HEK293 (cell line): ENCODE measurements at regions not wholly inside any gene's neighbourhood (a gene's known extent, or its start where the extent isn't known, plus 50 kb on each side); places are given as distances from the start of the nearest gene placed in this dataset.

Experiments
- CTCF ChIA-PET: fragments of 350-600 bp; formaldehyde crosslinking; extraction: SDS; loops from one replicate; lab custom pipeline; 2021; ENCODE audit warnings: antibody characterized with exemption; lab: Yijun Ruan, JAX
- POLR2A ChIA-PET: fragments of 300-600 bp; formaldehyde crosslinking; extraction: SDS; loops from one replicate; lab custom pipeline; 2020; ENCODE audit warnings: antibody characterized with exemption, inconsistent platforms; lab: Yijun Ruan, JAX
- H3K27ac ChIP-seq: fragments of 200-500 bp; sonication (Bioruptor generic); 2 replicates; pipeline ENCODE4 v1.5.1; 2014; ENCODE audit warnings: low read depth, low read length, control low read depth, inconsistent platforms; ENCODE audit errors: extremely low read depth
- H3K36me3 ChIP-seq, 2 experiments: fragments of 200-500 bp in 1 of 2; sonication (Bioruptor generic) in 1 of 2; 1 replicate in 1 of 2; 2 replicates in 1 of 2; pipeline ENCODE4 v1.5.1; 2014 to 2017; ENCODE audit warnings: inconsistent platforms in 2 of 2, low read length in 2 of 2; ENCODE audit not compliant: control insufficient read depth in 2 of 2, insufficient read depth in 1 of 2
- H3K4me1 ChIP-seq: fragments of 200-500 bp; sonication (Bioruptor generic); 2 replicates; pipeline ENCODE4 v1.5.1; 2014; ENCODE audit warnings: mild to moderate bottlenecking, low read length, inconsistent platforms; ENCODE audit not compliant: control insufficient read depth, insufficient read depth
- H3K4me3 ChIP-seq: 2 replicates; pipeline ENCODE4 v1.5.1; 2011; ENCODE audit warnings: low read depth, mild to moderate bottlenecking, control low read depth, low read length, moderate library complexity
- H3K9me3 ChIP-seq: fragments of 200-500 bp; sonication (Bioruptor generic); 2 replicates; pipeline ENCODE4 v1.5.1; 2014; ENCODE audit warnings: low read depth, low read length, inconsistent platforms; ENCODE audit not compliant: control insufficient read depth, insufficient read depth
- CTCF ChIP-seq: fragments of 450-650 bp; formaldehyde crosslinking; IDR thresholded peaks from 2 replicates; pipeline ENCODE4 v1.5.1; 2016; ENCODE audit warnings: missing biosample characterization, missing genetic modification characterization
- GFI1B ChIP-seq: fragments of 450-650 bp; formaldehyde crosslinking; IDR thresholded peaks from 2 replicates; pipeline ENCODE4 v1.5.1; 2016; ENCODE audit warnings: missing biosample characterization, missing genetic modification characterization
- KLF17 ChIP-seq: fragments of 450-650 bp; formaldehyde crosslinking; IDR thresholded peaks from 2 replicates; pipeline ENCODE4 v1.5.1; 2016; ENCODE audit warnings: missing biosample characterization, missing genetic modification characterization
- SCRT1 ChIP-seq: fragments of 450-650 bp; formaldehyde crosslinking; IDR thresholded peaks from 2 replicates; pipeline ENCODE4 v1.5.1; 2016; ENCODE audit warnings: missing biosample characterization, missing genetic modification characterization, borderline replicate concordance
- TRIM28 ChIP-seq: IDR thresholded peaks from 2 replicates; pipeline ENCODE4 v1.6.1; 2011; ENCODE audit warnings: low read length, control low read depth, borderline replicate concordance
- ZBTB20 ChIP-seq: fragments of 450-650 bp; formaldehyde crosslinking; IDR thresholded peaks from 2 replicates; pipeline ENCODE4 v1.5.1; 2016; ENCODE audit warnings: missing biosample characterization, missing genetic modification characterization
- ZBTB48 ChIP-seq: fragments of 450-650 bp; formaldehyde crosslinking; IDR thresholded peaks from 2 replicates; pipeline ENCODE4 v1.5.1; 2016; ENCODE audit warnings: missing biosample characterization, missing genetic modification characterization
- ZNF121 ChIP-seq: fragments of 450-650 bp; formaldehyde crosslinking; IDR thresholded peaks from 2 replicates; pipeline ENCODE4 v1.5.1; 2016; ENCODE audit warnings: missing biosample characterization, missing genetic modification characterization
- ZNF138 ChIP-seq: fragments of 450-650 bp; formaldehyde crosslinking; IDR thresholded peaks from 2 replicates; pipeline ENCODE4 v1.5.1; 2016; ENCODE audit warnings: missing biosample characterization, missing genetic modification characterization, borderline replicate concordance
- ZNF175 ChIP-seq: fragments of 450-650 bp; formaldehyde crosslinking; IDR thresholded peaks from 2 replicates; pipeline ENCODE4 v1.5.1; 2016; ENCODE audit warnings: missing biosample characterization, missing genetic modification characterization
- ZNF221 ChIP-seq: fragments of 450-650 bp; formaldehyde crosslinking; IDR thresholded peaks from 2 replicates; pipeline ENCODE4 v1.5.1; 2017; ENCODE audit warnings: missing biosample characterization, missing genetic modification characterization, borderline replicate concordance
- ZNF248 ChIP-seq: fragments of 450-650 bp; formaldehyde crosslinking; IDR thresholded peaks from 2 replicates; pipeline ENCODE4 v1.5.1; 2017; ENCODE audit warnings: missing biosample characterization, missing genetic modification characterization
- ZNF266 ChIP-seq: fragments of 450-650 bp; formaldehyde crosslinking; IDR thresholded peaks from 2 replicates; pipeline ENCODE4 v1.5.1; 2016; ENCODE audit warnings: missing biosample characterization, missing genetic modification characterization, low read depth
- ZNF366 ChIP-seq: fragments of 450-650 bp; formaldehyde crosslinking; conservative IDR thresholded peaks from 2 replicates; pipeline ENCODE4 v1.5.1; 2016; ENCODE audit warnings: missing biosample characterization, missing genetic modification characterization
- ZNF37A ChIP-seq: fragments of 450-650 bp; IDR thresholded peaks from 2 replicates; pipeline ENCODE4 v1.5.1; 2018; ENCODE audit warnings: missing biosample characterization, missing genetic modification characterization
- ZNF398 ChIP-seq: fragments of 450-650 bp; formaldehyde crosslinking; IDR thresholded peaks from 2 replicates; pipeline ENCODE4 v1.5.1; 2017; ENCODE audit warnings: missing biosample characterization, missing genetic modification characterization
- ZNF423 ChIP-seq: fragments of 450-650 bp; formaldehyde crosslinking; IDR thresholded peaks from 2 replicates; pipeline ENCODE4 v1.5.1; 2016; ENCODE audit warnings: missing biosample characterization, missing genetic modification characterization
- ZNF426 ChIP-seq: fragments of 450-650 bp; formaldehyde crosslinking; IDR thresholded peaks from 2 replicates; pipeline ENCODE4 v1.5.1; 2017; ENCODE audit warnings: missing biosample characterization, missing genetic modification characterization, mild to moderate bottlenecking, inconsistent platforms, moderate library complexity
- ZNF600 ChIP-seq: fragments of 450-650 bp; formaldehyde crosslinking; IDR thresholded peaks from 2 replicates; pipeline ENCODE4 v1.5.1; 2016; ENCODE audit warnings: missing biosample characterization, missing genetic modification characterization
- ZNF610 ChIP-seq: fragments of 450-650 bp; formaldehyde crosslinking; IDR thresholded peaks from 2 replicates; pipeline ENCODE4 v1.5.1; 2016; ENCODE audit warnings: missing biosample characterization, missing genetic modification characterization, borderline replicate concordance
- ZNF626 ChIP-seq: fragments of 450-650 bp; sonication (Bioruptor Pico); formaldehyde crosslinking; IDR thresholded peaks from 2 replicates; pipeline ENCODE4 v1.5.1; 2018; ENCODE audit warnings: missing biosample characterization, missing genetic modification characterization, inconsistent platforms
- ZNF677 ChIP-seq: fragments of 450-650 bp; IDR thresholded peaks from 2 replicates; pipeline ENCODE4 v1.5.0; 2018; ENCODE audit warnings: missing biosample characterization, mild to moderate bottlenecking, missing genetic modification characterization, moderate library complexity
- ZNF792 ChIP-seq: fragments of 450-650 bp; formaldehyde crosslinking; IDR thresholded peaks from 2 replicates; pipeline ENCODE4 v1.5.1; 2016; ENCODE audit warnings: missing biosample characterization, missing genetic modification characterization
- ZSCAN23 ChIP-seq: fragments of 450-650 bp; formaldehyde crosslinking; IDR thresholded peaks from 2 replicates; pipeline ENCODE4 v1.5.1; 2016; ENCODE audit warnings: missing biosample characterization, missing genetic modification characterization
- ZSCAN30 ChIP-seq: fragments of 450-650 bp; IDR thresholded peaks from 2 replicates; pipeline ENCODE4 v1.5.1; 2018; ENCODE audit warnings: missing biosample characterization, mild to moderate bottlenecking, missing genetic modification characterization, moderate library complexity
- TF ChIP-seq, protein P1 (sequence below): fragments of 450-650 bp; formaldehyde crosslinking; IDR thresholded peaks from 2 replicates; pipeline ENCODE4 v1.5.1; 2017; ENCODE audit warnings: missing biosample characterization, missing genetic modification characterization

GRCh38 chr14:45621731-45622130 is 368.7 kb upstream of the MIS18BP1 start (continued):
- TF ChIP-seq ZNF677 (no peak), TRIM28 (no peak), ZNF248 (tag by site-specific recombination) (no peak), ZSCAN30 (tag by site-specific recombination) (no peak), GFI1B (no peak), ZBTB20 (tag by site-specific recombination) (no peak)

GRCh38 chr14:45619831-45620230 is 366.8 kb upstream of the MIS18BP1 start:
- Histone ChIP-seq H3K36me3 (no peaks in the 10 kb centered on the region), H3K9me3 (no peaks in the 10 kb centered on the region), H3K4me1 (no peaks in the 10 kb centered on the region), H3K27ac (no peak overlapping the region), H3K4me3 (no peak overlapping the region)
- CTCF ChIA-PET, result no interaction called here
- POLR2A ChIA-PET, result no interaction called here
- TF ChIP-seq ZNF426 (no peak), ZNF175 (tag by site-specific recombination) (no peak), ZNF610 (tag by site-specific recombination) (no peak), ZNF37A (tag by site-specific recombination) (no peak), ZNF792 (tag by site-specific recombination) (no peak), ZSCAN23 (tag by site-specific recombination) (no peak), SCRT1 (tag by site-specific recombination) (no peak), ZNF398 (tag by site-specific recombination) (no peak), ZNF366 (tag by site-specific recombination) (no peak), CTCF (no peak), ZNF121 (tag by site-specific recombination) (no peak), ZNF221 (tag by site-specific recombination) (no peak), ZNF266 (tag by site-specific recombination) (no peak)

DNA sequence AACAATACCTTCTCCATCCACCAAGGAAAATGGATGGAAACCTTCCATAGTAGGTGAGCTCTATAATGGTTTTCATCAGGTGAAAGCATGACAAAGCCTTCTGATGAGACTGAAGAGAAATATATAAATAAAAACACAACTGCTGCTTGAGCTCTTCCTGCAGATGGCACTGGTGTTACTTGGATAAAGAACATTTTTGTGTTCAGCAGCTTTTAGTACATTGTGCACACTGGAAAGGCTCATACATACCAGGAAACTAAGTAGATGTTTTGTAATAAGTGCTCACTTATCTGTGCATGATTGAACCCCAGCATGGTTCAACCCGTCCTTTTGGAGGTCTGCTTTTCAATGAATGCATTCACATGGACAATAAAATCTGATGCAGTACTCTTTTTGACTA is 357.3 kb upstream of the MIS18BP1 start:
- Histone ChIP-seq H3K9me3 (no peaks in the 10 kb centered on the region), H3K4me1 (no peaks in the 10 kb centered on the region), H3K4me3 (no peak overlapping the region), H3K36me3 (no peaks in the 10 kb centered on the region), H3K27ac (no peak overlapping the region)
- CTCF ChIA-PET, result interaction anchor here (0.7 kb wide), 1 partner anchor 187 kb away, joined by 3 read pairs; no protein-coding TSS in a partner anchor
- POLR2A ChIA-PET, result no interaction called here
- TF ChIP-seq, protein P1, sequence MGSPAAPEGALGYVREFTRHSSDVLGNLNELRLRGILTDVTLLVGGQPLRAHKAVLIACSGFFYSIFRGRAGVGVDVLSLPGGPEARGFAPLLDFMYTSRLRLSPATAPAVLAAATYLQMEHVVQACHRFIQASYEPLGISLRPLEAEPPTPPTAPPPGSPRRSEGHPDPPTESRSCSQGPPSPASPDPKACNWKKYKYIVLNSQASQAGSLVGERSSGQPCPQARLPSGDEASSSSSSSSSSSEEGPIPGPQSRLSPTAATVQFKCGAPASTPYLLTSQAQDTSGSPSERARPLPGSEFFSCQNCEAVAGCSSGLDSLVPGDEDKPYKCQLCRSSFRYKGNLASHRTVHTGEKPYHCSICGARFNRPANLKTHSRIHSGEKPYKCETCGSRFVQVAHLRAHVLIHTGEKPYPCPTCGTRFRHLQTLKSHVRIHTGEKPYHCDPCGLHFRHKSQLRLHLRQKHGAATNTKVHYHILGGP, result no peak
- no peak for TF ChIP-seq ZNF138 (tag by site-specific recombination)
- TF ChIP-seq ZBTB48, result no peak
- no peak for TF ChIP-seq KLF17
- no peak for TF ChIP-seq ZNF626
- TF ChIP-seq ZNF266 (tag by site-specific recombination), result no peak
- TF ChIP-seq ZNF423, result no peak
- no peak for TF ChIP-seq ZNF600 (tag by site-specific recombination)
